ENCODE measurements at regions not wholly inside any gene's neighbourhood (a gene's known extent, or its start where the extent isn't known, plus 50 kb on each side); places are given as distances from the start of the nearest gene placed in this dataset.

DNA sequence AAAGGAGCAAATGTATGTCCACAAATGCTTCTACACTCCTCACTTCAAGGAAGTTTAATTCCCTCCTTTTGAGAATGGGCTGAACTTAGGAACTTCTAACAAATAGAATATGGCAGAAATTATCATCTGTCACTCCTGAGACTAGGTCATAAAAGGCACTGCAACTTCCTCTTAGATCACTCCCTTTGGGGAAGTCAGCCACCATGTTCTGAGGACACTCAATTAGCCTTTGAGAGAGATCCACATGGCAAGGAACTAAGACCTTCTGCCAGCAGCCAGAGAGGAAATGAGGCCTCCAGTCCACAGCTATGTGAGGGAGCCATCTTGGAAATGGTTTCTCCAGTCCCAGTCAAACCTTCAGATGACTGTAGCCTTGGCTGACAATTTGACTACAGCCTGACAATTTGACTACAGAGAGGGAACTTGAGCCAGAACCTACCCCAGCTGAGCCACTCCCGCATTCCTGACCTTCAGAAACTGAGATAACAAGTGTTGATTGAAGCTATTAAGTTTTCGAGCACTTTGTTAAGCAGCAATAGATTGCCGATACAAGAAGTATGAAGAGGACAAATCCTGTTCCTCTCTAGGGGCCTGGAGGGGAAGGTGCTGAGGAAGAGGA, 113.4 kb upstream of the SEC14L1 start:
- DNase-seq, result no peak
- no peaks in the 10 kb centered on the region for H3K4me1 ChIP-seq
- no peak for TF ChIP-seq EP300 (IDR thresholded peaks at IDR 0.05; ENCODE audit: low read depth)
- TF ChIP-seq, protein P1, sequence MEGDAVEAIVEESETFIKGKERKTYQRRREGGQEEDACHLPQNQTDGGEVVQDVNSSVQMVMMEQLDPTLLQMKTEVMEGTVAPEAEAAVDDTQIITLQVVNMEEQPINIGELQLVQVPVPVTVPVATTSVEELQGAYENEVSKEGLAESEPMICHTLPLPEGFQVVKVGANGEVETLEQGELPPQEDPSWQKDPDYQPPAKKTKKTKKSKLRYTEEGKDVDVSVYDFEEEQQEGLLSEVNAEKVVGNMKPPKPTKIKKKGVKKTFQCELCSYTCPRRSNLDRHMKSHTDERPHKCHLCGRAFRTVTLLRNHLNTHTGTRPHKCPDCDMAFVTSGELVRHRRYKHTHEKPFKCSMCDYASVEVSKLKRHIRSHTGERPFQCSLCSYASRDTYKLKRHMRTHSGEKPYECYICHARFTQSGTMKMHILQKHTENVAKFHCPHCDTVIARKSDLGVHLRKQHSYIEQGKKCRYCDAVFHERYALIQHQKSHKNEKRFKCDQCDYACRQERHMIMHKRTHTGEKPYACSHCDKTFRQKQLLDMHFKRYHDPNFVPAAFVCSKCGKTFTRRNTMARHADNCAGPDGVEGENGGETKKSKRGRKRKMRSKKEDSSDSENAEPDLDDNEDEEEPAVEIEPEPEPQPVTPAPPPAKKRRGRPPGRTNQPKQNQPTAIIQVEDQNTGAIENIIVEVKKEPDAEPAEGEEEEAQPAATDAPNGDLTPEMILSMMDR (IDR thresholded peaks at IDR 0.05), result no peak
- TF ChIP-seq POLR2AphosphoS5 (IDR thresholded peaks at IDR 0.05), result no peak
- TF ChIP-seq POLR2A (IDR thresholded peaks at IDR 0.05), result no peak
- peaks cover 4% of the 10 kb centered on the region for H3K27me3 ChIP-seq
- in situ Hi-C loops (cut with MboI; ENCODE audit: low pct_ligation_motif_present in 1 of 4, low pct_unique_long_range_greater_than_20kb in 1 of 4, low sequenced_read_pairs in 3 of 4) (no loop called here), intact Hi-C loops (cut with DNase I; ENCODE audit: low total_unique reads) (no loop called here)
- H3K36me3 ChIP-seq, result no peaks in the 10 kb centered on the region
- 40 to 59% methylated on average over 1 to 3 of the region's 3 CpGs for WGBS, 2 donors (ENCODE audit: low coverage in 1 of 2)
- no peak overlapping the region for H3K27ac ChIP-seq
- no peak overlapping the region for H3K4me3 ChIP-seq
- H3K9me3 ChIP-seq, result peaks cover 0 to 4% of the 10 kb centered on the region in 2 donors

DNA sequence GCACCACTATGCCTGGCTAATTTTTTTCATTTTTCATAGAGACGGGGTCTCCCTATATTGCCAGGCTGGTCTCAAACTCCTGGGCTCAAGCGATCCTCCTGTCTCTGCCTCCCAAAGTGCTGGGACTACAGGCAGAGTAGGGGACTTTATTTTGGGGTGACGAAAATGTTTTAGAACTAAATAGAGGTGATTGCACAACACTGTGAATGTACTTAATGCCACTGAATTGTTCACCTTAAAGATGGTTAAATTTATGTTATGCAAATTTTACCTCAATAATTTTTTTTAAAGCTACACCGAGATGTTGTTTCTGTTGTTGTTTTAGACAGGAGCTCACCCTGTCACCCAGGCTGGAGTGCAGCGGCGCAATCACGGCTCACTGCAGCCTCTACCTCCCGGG, 111.9 kb upstream of the SEC14L1 start:
- Histone ChIP-seq H3K27ac (no peak overlapping the region), H3K9me3 (peaks cover 0 to 4% of the 10 kb centered on the region in 2 donors), H3K27me3 (peaks cover 2% of the 10 kb centered on the region), H3K4me3 (no peak overlapping the region), H3K36me3 (no peaks in the 10 kb centered on the region), H3K4me1 (no peaks in the 10 kb centered on the region)
- in situ Hi-C loops (cut with MboI; ENCODE audit: low pct_ligation_motif_present in 1 of 4, low pct_unique_long_range_greater_than_20kb in 1 of 4, low sequenced_read_pairs in 3 of 4), result no loop called here
- no peak for DNase-seq
- WGBS, 2 donors (ENCODE audit: low coverage in 1 of 2), result 92 to 95% methylated on average over 5 to 8 of the region's 8 CpGs
- TF ChIP-seq, protein P1 (IDR thresholded peaks at IDR 0.05), result no peak
- TF ChIP-seq EP300 (IDR thresholded peaks at IDR 0.05; ENCODE audit: low read depth) (no peak), POLR2A (IDR thresholded peaks at IDR 0.05) (no peak), POLR2AphosphoS5 (IDR thresholded peaks at IDR 0.05) (no peak)
- intact Hi-C loops (cut with DNase I; ENCODE audit: low total_unique reads), result no loop called here

DNA sequence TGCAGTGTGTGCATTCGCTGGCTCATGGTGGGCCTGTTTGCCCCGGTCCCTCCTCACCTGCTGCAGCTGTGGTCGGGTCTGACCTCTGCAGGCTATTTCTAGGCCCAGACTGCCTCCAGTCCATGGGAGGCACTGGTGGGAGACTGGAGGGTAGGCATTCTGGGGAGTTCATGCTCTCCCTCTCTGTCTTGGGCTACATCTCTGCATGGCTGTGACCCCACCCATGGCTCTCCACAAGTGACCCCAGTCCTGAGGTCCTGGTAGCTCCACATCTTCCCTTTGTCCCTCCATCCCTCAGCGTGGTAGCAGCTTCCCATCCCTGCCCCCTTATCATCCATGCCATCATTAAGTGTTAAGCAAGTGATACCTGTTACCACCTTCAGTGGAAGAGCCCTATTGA, 107.8 kb upstream of the SEC14L1 start:
- intact Hi-C loops (cut with DNase I; ENCODE audit: low total_unique reads), result no loop called here
- Histone ChIP-seq H3K9me3 (no peaks in the 10 kb centered on the region), H3K4me1 (no peaks in the 10 kb centered on the region), H3K27me3 (peaks cover 5% of the 10 kb centered on the region), H3K27ac (no peak overlapping the region), H3K36me3 (no peaks in the 10 kb centered on the region), H3K4me3 (no peak overlapping the region)
- 84% methylated on average over 4 of the region's 4 CpGs; no CpG with 5 or more reads in 1 of the 2 donors for WGBS, 2 donors (ENCODE audit: low coverage in 1 of 2)
- no peak for TF ChIP-seq POLR2AphosphoS5 (IDR thresholded peaks at IDR 0.05)
- no peak for TF ChIP-seq EP300 (IDR thresholded peaks at IDR 0.05; ENCODE audit: low read depth)
- TF ChIP-seq, protein P1 (IDR thresholded peaks at IDR 0.05), result no peak
- no peak for TF ChIP-seq POLR2A (IDR thresholded peaks at IDR 0.05)
- in situ Hi-C loops (cut with MboI; ENCODE audit: low pct_ligation_motif_present in 1 of 4, low pct_unique_long_range_greater_than_20kb in 1 of 4, low sequenced_read_pairs in 3 of 4), result no loop called here
- no peak for DNase-seq

DNA sequence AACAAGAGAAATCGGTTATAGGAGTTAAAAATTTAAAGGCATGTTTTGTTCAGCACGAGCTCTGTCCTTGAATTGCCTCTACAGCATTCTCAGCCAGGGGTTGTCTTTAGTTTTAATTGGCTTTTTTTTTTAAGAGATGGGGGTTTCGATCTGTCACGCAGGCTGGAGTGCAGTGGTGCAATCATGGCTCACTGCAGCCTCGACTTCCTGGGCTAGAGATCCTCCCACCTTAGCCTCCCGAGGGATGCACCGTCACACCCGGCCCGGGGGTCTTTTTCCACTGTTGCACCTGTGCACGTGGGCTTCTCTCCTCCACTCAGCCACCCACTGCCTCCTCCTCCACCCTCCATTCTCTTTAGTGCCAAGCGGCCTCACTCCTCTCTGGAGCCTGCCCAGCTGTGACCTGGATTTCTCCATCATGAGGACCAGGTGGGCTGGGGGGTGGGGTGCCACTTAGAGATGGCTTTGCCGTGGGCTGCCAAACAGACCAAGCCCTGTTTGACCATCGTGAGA, 106.8 kb upstream of the SEC14L1 start:
- no peak for DNase-seq
- Histone ChIP-seq H3K27ac (no peak overlapping the region), H3K27me3 (peaks cover 5% of the 10 kb centered on the region), H3K36me3 (no peaks in the 10 kb centered on the region), H3K4me3 (no peak overlapping the region), H3K4me1 (no peaks in the 10 kb centered on the region), H3K9me3 (no peaks in the 10 kb centered on the region)
- 71 to 75% methylated on average over 9 to 13 of the region's 13 CpGs for WGBS, 2 donors (ENCODE audit: low coverage in 1 of 2)
- TF ChIP-seq POLR2AphosphoS5 (IDR thresholded peaks at IDR 0.05) (no peak), POLR2A (IDR thresholded peaks at IDR 0.05) (no peak), EP300 (IDR thresholded peaks at IDR 0.05; ENCODE audit: low read depth) (no peak)
- TF ChIP-seq, protein P1 (IDR thresholded peaks at IDR 0.05), result no peak
- intact Hi-C loops (cut with DNase I; ENCODE audit: low total_unique reads), result no loop called here
- in situ Hi-C loops (cut with MboI; ENCODE audit: low pct_ligation_motif_present in 1 of 4, low pct_unique_long_range_greater_than_20kb in 1 of 4, low sequenced_read_pairs in 3 of 4), result no loop called here
